IMR-90 (cell line): ENCODE measurements at regions not wholly inside any gene's neighbourhood (a gene's known extent, or its start where the extent isn't known, plus 50 kb on each side); places are given as distances from the start of the nearest gene placed in this dataset.
A peak's percentile ranks its signal among the peaks of the same experiment; 100 is the strongest.

Experiments used
- ATAC-seq: fragments of 200-7000 bp; cut with Tn5 transposase; 2 replicates; pipeline ENCODE4 v1.9.1; 2020; ENCODE audit warnings: low read depth, mild to moderate bottlenecking, moderate library complexity
- BruUV-seq: library from RNA; stranded (reverse); fragments of 400-500 nt; replicated peaks from 2 replicates; lab custom pipeline; 2021; lab: Mats Ljungman, UMichigan
- CTCF ChIA-PET: fragments of 300-600 bp; formaldehyde crosslinking; extraction: SDS; loops from one replicate; lab custom pipeline; 2021; ENCODE audit warnings: antibody characterized with exemption; lab: Yijun Ruan, JAX
- POLR2A ChIA-PET: fragments of 300-600 bp; sonication (Branson Sonifier 250); formaldehyde crosslinking; loops from one replicate; lab custom pipeline; 2022; ENCODE audit warnings: antibody characterized with exemption; ENCODE audit not compliant: unreplicated experiment; lab: Charles Lee
- DNase-seq: peaks from one replicate; pipeline ENCODE4 v3.0.0; 2013
- H2AFZ ChIP-seq: replicated peaks from 2 replicates; pipeline ENCODE3; 2013; ENCODE audit warnings: low read length, mild to moderate bottlenecking; ENCODE audit not compliant: poor library complexity
- H2AK5ac ChIP-seq: 2 replicates; pipeline ENCODE4 v1.6.1; 2013; ENCODE audit warnings: low read depth, low read length, inconsistent platforms
- H2AK9ac ChIP-seq: replicated peaks from 2 replicates; pipeline ENCODE3; 2013; ENCODE audit warnings: mild to moderate bottlenecking, low read depth, low read length, moderate library complexity; ENCODE audit not compliant: poor library complexity
- H2BK120ac ChIP-seq: 2 replicates; pipeline ENCODE4 v1.6.1; 2013; ENCODE audit warnings: low read depth, low read length, inconsistent platforms
- H2BK15ac ChIP-seq: 3 replicates; pipeline ENCODE4 v1.6.1; 2013; ENCODE audit warnings: low read depth, low read length, inconsistent platforms
- H2BK20ac ChIP-seq: 2 replicates; pipeline ENCODE4 v1.6.1; 2013; ENCODE audit warnings: low read depth, mild to moderate bottlenecking, inconsistent platforms, low read length, moderate library complexity
- H2BK5ac ChIP-seq: 2 replicates; pipeline ENCODE4 v1.6.1; 2013; ENCODE audit warnings: mild to moderate bottlenecking, low read depth, low read length, inconsistent platforms; ENCODE audit not compliant: poor library complexity, severe bottlenecking
- H3K14ac ChIP-seq: replicated peaks from 2 replicates; pipeline ENCODE4 v1.6.1; 2013; ENCODE audit warnings: low read depth, low read length, inconsistent platforms
- H3K18ac ChIP-seq: 2 replicates; pipeline ENCODE4 v1.6.1; 2013; ENCODE audit warnings: low read depth, low read length, control low read depth
- H3K23ac ChIP-seq: 2 replicates; pipeline ENCODE4 v1.6.1; 2013; ENCODE audit warnings: low read depth, low read length, inconsistent platforms
- H3K27ac ChIP-seq: 2 replicates; pipeline ENCODE4 v1.5.1; 2013; ENCODE audit warnings: mild to moderate bottlenecking, control low read depth, low read length; ENCODE audit not compliant: insufficient read depth
- H3K27me3 ChIP-seq: 2 replicates; pipeline ENCODE4 v1.6.1; 2013; ENCODE audit warnings: low read length; ENCODE audit not compliant: control insufficient read depth, insufficient read depth
- H3K36me3 ChIP-seq: 2 replicates; pipeline ENCODE4 v1.6.1; 2013; ENCODE audit warnings: low read length, mixed read lengths; ENCODE audit not compliant: control insufficient read depth, insufficient read depth
- H3K4ac ChIP-seq: 2 replicates; pipeline ENCODE4 v1.6.1; 2013; ENCODE audit warnings: low read depth, low read length, inconsistent platforms
- H3K4me1 ChIP-seq: 2 replicates; pipeline ENCODE4 v1.6.1; 2013; ENCODE audit warnings: low read length, mixed read lengths; ENCODE audit not compliant: control insufficient read depth, insufficient read depth
- H3K4me2 ChIP-seq: 2 replicates; pipeline ENCODE4 v1.6.1; 2013; ENCODE audit warnings: low read depth, mild to moderate bottlenecking, control low read depth, low read length, moderate library complexity
- H3K4me3 ChIP-seq: 2 replicates; pipeline ENCODE4 v1.5.1; 2013; ENCODE audit warnings: low read depth, mild to moderate bottlenecking, control low read depth, low read length, moderate library complexity; ENCODE audit not compliant: insufficient read depth
- H3K56ac ChIP-seq: 2 replicates; pipeline ENCODE4 v1.6.1; 2013; ENCODE audit warnings: low read length, inconsistent platforms; ENCODE audit not compliant: insufficient read depth; ENCODE audit errors: extremely low read depth
- H3K79me1 ChIP-seq, 2 experiments: 2 replicates each; pipeline ENCODE4 v1.6.1; 2013; ENCODE audit warnings: low read length in 2 of 2, inconsistent platforms in 1 of 2, low read depth in 1 of 2
- H3K9ac ChIP-seq: 2 replicates; pipeline ENCODE4 v1.6.1; 2013; ENCODE audit warnings: low read depth, low read length, control low read depth
- H3K9me1 ChIP-seq: 2 replicates; pipeline ENCODE4 v1.6.1; 2013; ENCODE audit warnings: low read length, inconsistent platforms; ENCODE audit not compliant: insufficient read depth
- H3K9me3 ChIP-seq: 2 replicates; pipeline ENCODE4 v1.6.1; 2013; ENCODE audit warnings: low read length; ENCODE audit not compliant: control insufficient read depth, insufficient read depth
- H4K20me1 ChIP-seq: 2 replicates; pipeline ENCODE4 v1.6.1; 2013; ENCODE audit warnings: low read length, inconsistent platforms; ENCODE audit not compliant: insufficient read depth
- H4K5ac ChIP-seq: 2 replicates; pipeline ENCODE4 v1.6.1; 2013; ENCODE audit warnings: mild to moderate bottlenecking, low read depth, low read length, control low read depth
- H4K8ac ChIP-seq, 2 experiments: 2 replicates each; pipeline ENCODE4 v1.6.1; 2013; ENCODE audit warnings: low read depth in 2 of 2, low read length in 2 of 2, control low read depth in 1 of 2, inconsistent platforms in 1 of 2
- H4K91ac ChIP-seq: 2 replicates; pipeline ENCODE4 v1.6.1; 2013; ENCODE audit warnings: low read depth, low read length, inconsistent platforms; ENCODE audit not compliant: insufficient read depth
- BHLHE40 ChIP-seq: fragments of 150-350 bp; IDR thresholded peaks from 2 replicates; pipeline ENCODE4 v1.6.1; 2016; ENCODE audit warnings: mild to moderate bottlenecking, low read depth, low read length
- CHD1 ChIP-seq: IDR thresholded peaks from 2 replicates; pipeline ENCODE4 v1.6.1; 2012; ENCODE audit warnings: low read depth, low read length, improper control_type of control experiment
- CTCF ChIP-seq: conservative IDR thresholded peaks from 2 replicates; pipeline ENCODE4 v1.5.1; 2012; ENCODE audit warnings: mild to moderate bottlenecking, low read depth, low read length, improper control_type of control experiment
- ELK1 ChIP-seq: fragments of 150-350 bp; IDR thresholded peaks from 2 replicates; pipeline ENCODE4 v1.6.1; 2016; ENCODE audit warnings: low read depth, mild to moderate bottlenecking, low read length, moderate library complexity, borderline replicate concordance
- FOS ChIP-seq: fragments of 150-350 bp; IDR thresholded peaks from 2 replicates; pipeline ENCODE4 v1.6.1; 2016; ENCODE audit warnings: low read depth, low read length
- MAFK ChIP-seq: IDR thresholded peaks from 2 replicates; pipeline ENCODE4 v1.6.1; 2012; ENCODE audit warnings: low read depth, low read length, improper control_type of control experiment
- MAZ ChIP-seq: IDR thresholded peaks from 2 replicates; pipeline ENCODE4 v1.6.1; 2012; ENCODE audit warnings: low read depth, mild to moderate bottlenecking, low read length, improper control_type of control experiment, moderate library complexity, borderline replicate concordance
- MXI1 ChIP-seq: IDR thresholded peaks from 2 replicates; pipeline ENCODE4 v1.6.1; 2012; ENCODE audit warnings: low read depth, mild to moderate bottlenecking, low read length, moderate library complexity, borderline replicate concordance
- NFE2L2 ChIP-seq: fragments of 150-350 bp; IDR thresholded peaks from 2 replicates; pipeline ENCODE4 v1.6.1; 2016; ENCODE audit warnings: low read depth, mild to moderate bottlenecking, low read length
- POLR2A ChIP-seq: IDR thresholded peaks from 2 replicates; pipeline ENCODE4 v1.6.1; 2012; ENCODE audit warnings: mild to moderate bottlenecking, low read depth, low read length
- RAD21 ChIP-seq: IDR thresholded peaks from 2 replicates; pipeline ENCODE4 v1.6.1; 2012; ENCODE audit warnings: low read length, improper control_type of control experiment
- RCOR1 ChIP-seq: IDR thresholded peaks from 2 replicates; pipeline ENCODE4 v1.6.1; 2012; ENCODE audit warnings: mild to moderate bottlenecking, low read length, improper control_type of control experiment; ENCODE audit not compliant: insufficient replicate concordance
- RFX5 ChIP-seq: IDR thresholded peaks from 2 replicates; pipeline ENCODE4 v1.8.0; 2012; ENCODE audit warnings: low read depth, mild to moderate bottlenecking, low read length, moderate library complexity
- SMC3 ChIP-seq: fragments of 150-350 bp; IDR thresholded peaks from 2 replicates; pipeline ENCODE4 v1.6.1; 2016; ENCODE audit warnings: low read depth, mild to moderate bottlenecking, antibody characterized with exemption, low read length, moderate library complexity
- USF2 ChIP-seq: fragments of 150-350 bp; IDR thresholded peaks from 2 replicates; pipeline ENCODE4 v1.6.1; 2017; ENCODE audit warnings: mild to moderate bottlenecking, antibody characterized with exemption, low read length, low read depth
- WGBS, 2 experiments: methylation state at CpG; one replicate each; pipeline versions ENCODE4 v1.1.5 to v1.1.7; 2013; ENCODE audit warnings: missing lambda C conversion rate in 2 of 2; ENCODE audit not compliant: insufficient read length in 1 of 2; ENCODE audit errors: extremely low coverage in 2 of 2; 5-methylcytosine and 5-hydroxymethylcytosine counted together
- dilution Hi-C: fragments of 300-500 bp; cut with HindIII; formaldehyde crosslinking; loops from one replicate; pipeline ENCODE4 v1.14.3; 2018; ENCODE audit warnings: low sequenced_read_pairs; ENCODE audit not compliant: unreplicated experiment
- in situ Hi-C: fragments of 300-500 bp; cut with MboI; formaldehyde crosslinking; loops from 3 replicates; pipeline ENCODE4 v1.14.3; 2019; ENCODE audit warnings: low sequenced_read_pairs, inconsistent platforms, mixed read lengths
- intact Hi-C: fragments of 100-400 bp; cut with micrococcal nuclease; formaldehyde crosslinking; loops from 2 replicates; pipeline ENCODE4 v1.10.0; 2022

GRCh38 chr1:55374216-55374615 lies 159.1 kb upstream of the USP24 start:
- no peak overlapping the region for H2AK9ac ChIP-seq
- H3K4me1 ChIP-seq = peaks cover 10% of the 10 kb centered on the region
- H2BK20ac ChIP-seq = no peak overlapping the region
- no peaks in the 10 kb centered on the region for H4K20me1 ChIP-seq
- no TSS peak for BruUV-seq
- H2BK5ac ChIP-seq = no peak overlapping the region
- no peak overlapping the region for H4K91ac ChIP-seq
- no peak overlapping the region for H3K4ac ChIP-seq
- H3K9me3 ChIP-seq = no peaks in the 10 kb centered on the region
- no peak overlapping the region for H3K4me2 ChIP-seq
- no peak overlapping the region for H3K14ac ChIP-seq
- ChIA-PET POLR2A (no interaction called here), CTCF (interaction anchor here (0.8 kb wide), 1 partner anchor 401 kb away, joined by 3 read pairs; no protein-coding TSS in a partner anchor)
- H2AK5ac ChIP-seq = peak overlapping the region; percentile 35; the same call in 1 of the 2 replicates
- dilution Hi-C loops = no loop called here
- no peak overlapping the region for H3K18ac ChIP-seq
- no peak overlapping the region for H2AFZ ChIP-seq
- no CpG with 5 or more reads among the region's 1 CpG for WGBS, 2 experiments
- H3K79me1 ChIP-seq = no peaks in the 10 kb centered on the region
- in situ Hi-C loops = no loop called here
- no peak overlapping the region for H2BK120ac ChIP-seq
- intact Hi-C loops = loop anchor here (2.0 to 10.0 kb wide), 2 partner anchors 1101 to 1211 kb away; no protein-coding TSS in a partner anchor
- H3K56ac ChIP-seq = no peak overlapping the region
- no peak overlapping the region for H4K8ac ChIP-seq
- no peak overlapping the region for H3K4me3 ChIP-seq
- TF ChIP-seq CTCF (no peak), BHLHE40 (no peak), MAFK (no peak), SMC3 (no peak), FOS (no peak), POLR2A (no peak), RCOR1 (no peak), MAZ (no peak), ELK1 (no peak), CHD1 (no peak), MXI1 (no peak), USF2 (no peak), RFX5 (no peak), NFE2L2 (no peak), RAD21 (no peak)
- no peak overlapping the region for H3K9ac ChIP-seq
- H3K9me1 ChIP-seq = peaks cover 16% of the 10 kb centered on the region
- no peak overlapping the region for H3K23ac ChIP-seq
- no peak overlapping the region; the same call in 1 of the 2 replicates for H4K5ac ChIP-seq
- H3K27ac ChIP-seq = no peak overlapping the region
- H2BK15ac ChIP-seq = no peak overlapping the region
- no peak for DNase-seq
- no peaks in the 10 kb centered on the region for H3K36me3 ChIP-seq
- no peak for ATAC-seq
- no peaks in the 10 kb centered on the region for H3K27me3 ChIP-seq
